Uterus (tissue), 2 donors: ENCODE measurements at regions not wholly inside any gene's neighbourhood (a gene's known extent, or its start where the extent isn't known, plus 50 kb on each side); places are given as distances from the start of the nearest gene placed in this dataset.

Experiments
- POLR2A ChIP-seq, 2 donors: fragments of 450-650 bp; IDR thresholded peaks; one replicate each; pipeline ENCODE4 v1.6.1; 2016; ENCODE audit warnings: antibody characterized with exemption in 2 of 2, mild to moderate bottlenecking in 1 of 2, moderate library complexity in 1 of 2
- TF ChIP-seq, protein P1 (sequence below), 4 experiments: fragments of 200-600 bp in 2 of 4; fragments of 450-650 bp in 2 of 4; sonication (generic) in 2 of 4; IDR thresholded peaks; one replicate each; pipeline ENCODE4 v1.5.1; 2016 to 2019; ENCODE audit warnings: antibody characterized with exemption in 4 of 4, mild to moderate bottlenecking in 2 of 4, moderate library complexity in 1 of 4

GRCh38 chr4:110798687-110799086 lies 175.8 kb upstream of the PITX2 start:
- TF ChIP-seq, protein P1, sequence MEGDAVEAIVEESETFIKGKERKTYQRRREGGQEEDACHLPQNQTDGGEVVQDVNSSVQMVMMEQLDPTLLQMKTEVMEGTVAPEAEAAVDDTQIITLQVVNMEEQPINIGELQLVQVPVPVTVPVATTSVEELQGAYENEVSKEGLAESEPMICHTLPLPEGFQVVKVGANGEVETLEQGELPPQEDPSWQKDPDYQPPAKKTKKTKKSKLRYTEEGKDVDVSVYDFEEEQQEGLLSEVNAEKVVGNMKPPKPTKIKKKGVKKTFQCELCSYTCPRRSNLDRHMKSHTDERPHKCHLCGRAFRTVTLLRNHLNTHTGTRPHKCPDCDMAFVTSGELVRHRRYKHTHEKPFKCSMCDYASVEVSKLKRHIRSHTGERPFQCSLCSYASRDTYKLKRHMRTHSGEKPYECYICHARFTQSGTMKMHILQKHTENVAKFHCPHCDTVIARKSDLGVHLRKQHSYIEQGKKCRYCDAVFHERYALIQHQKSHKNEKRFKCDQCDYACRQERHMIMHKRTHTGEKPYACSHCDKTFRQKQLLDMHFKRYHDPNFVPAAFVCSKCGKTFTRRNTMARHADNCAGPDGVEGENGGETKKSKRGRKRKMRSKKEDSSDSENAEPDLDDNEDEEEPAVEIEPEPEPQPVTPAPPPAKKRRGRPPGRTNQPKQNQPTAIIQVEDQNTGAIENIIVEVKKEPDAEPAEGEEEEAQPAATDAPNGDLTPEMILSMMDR (IDR thresholded peaks at IDR 0.05), result no peak
- TF ChIP-seq POLR2A (IDR thresholded peaks at IDR 0.05), result no peak
